Left colon (tissue), 2 donors: ENCODE measurements at regions not wholly inside any gene's neighbourhood (a gene's known extent, or its start where the extent isn't known, plus 50 kb on each side); places are given as distances from the start of the nearest gene placed in this dataset.

Source experiments
- ATAC-seq: fragments of 200-7000 bp; cut with Tn5 transposase; one replicate; pipeline ENCODE4 v1.9.1; 2020; ENCODE audit warnings: mild to moderate bottlenecking, moderate library complexity
- DNase-seq, 2 donors: peaks; one replicate each; pipeline ENCODE4 v3.0.0-alpha.2; 2020
- intact Hi-C, 2 donors: fragments of 100-400 bp; cut with DNase I in 1 of 2; cut with micrococcal nuclease in 1 of 2; formaldehyde crosslinking; loops; one replicate each; pipeline versions ENCODE4 v1.11.2 to v1.14.0; 2022; cut with DNase I, micrococcal nuclease
- donor health status: DM: no; HTN: no; CAD: no.
- donor health status: DM: yes; HTN: yes; CAD: no.

DNA sequence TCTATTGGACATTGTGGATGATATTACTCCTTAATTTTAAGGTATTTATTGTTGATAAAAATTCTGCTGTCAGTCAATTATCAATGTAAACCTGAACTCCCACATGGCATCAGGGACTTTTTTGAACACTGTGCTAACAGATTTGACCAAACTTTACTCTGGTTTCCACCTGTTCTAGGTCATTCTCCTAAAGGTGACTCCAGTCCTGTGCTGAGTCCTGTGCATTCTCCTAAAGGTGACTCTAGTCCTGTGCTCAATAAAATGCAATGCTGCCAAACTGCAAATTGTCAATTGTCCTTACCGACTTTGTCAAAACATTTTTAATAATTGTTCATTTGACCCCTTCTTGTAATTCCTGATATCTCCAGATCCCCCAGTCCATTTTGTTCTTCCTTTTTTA lies 408.4 kb upstream of the EPHA7 start:
- DNase-seq: no peak
- no peak for ATAC-seq
- intact Hi-C loops: no loop called here

GRCh38 chr6:93825950-93826349 lies 406.6 kb upstream of the EPHA7 start:
- ATAC-seq (no peak), DNase-seq (no peak)
- intact Hi-C loops: no loop called here

DNA sequence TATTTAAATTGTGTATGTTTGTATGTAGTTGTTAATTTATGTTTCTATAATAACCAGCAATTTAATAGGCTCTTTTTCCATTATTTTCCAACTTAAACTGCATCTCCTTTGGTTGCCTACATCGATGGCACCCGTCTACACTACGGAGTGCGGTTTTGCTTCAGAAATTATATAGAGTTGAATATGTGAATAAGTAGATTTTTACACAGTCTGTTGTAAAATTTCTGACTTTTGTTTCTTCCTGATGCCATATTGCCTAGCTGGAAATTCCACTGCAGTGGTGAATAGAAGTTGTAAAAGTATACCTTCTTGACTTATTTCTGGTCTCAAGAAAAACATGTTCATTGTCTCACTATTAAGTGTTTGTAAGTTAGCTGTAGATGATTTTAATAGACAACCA lies 404.1 kb upstream of the EPHA7 start:
- intact Hi-C loops: no loop called here
- ATAC-seq (no peak), DNase-seq (no peak)

DNA sequence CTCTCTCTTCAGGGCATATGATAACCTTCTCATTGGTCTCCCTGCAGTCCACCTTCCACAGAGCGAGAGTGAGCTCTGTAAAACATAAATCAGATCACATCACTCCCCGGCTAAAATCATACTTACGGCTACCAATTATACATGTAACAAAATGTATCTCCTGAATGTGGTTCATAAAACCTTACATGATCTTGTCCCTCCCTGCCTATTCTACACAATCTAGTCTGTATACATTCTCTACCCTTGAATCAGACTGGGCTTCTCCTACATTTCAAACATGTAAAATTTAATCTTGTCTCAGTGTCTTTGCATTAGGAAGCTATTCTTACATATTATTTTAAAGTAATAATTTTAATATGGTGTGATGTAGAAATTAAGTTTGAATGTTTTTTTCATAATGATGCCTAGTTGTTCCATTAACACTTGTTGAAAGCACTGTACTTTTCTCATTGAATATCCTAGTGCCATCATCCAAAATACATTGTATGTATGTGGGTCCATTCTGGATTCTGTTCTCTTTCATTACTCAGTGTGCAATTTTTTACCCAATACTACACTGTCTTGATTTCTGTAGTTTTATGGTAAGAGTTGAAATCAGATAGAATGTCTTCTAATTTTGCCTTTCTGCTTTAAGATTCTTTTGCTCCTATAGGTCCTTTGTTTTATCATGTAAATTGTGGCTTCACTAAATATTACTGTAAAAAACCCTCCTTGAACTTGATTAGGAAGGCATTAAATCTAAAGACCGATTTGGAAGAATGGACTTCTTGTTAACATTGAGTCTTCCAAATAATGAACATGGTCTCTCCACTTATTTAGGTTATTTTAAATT lies 403.3 kb upstream of the EPHA7 start:
- DNase-seq (no peak), ATAC-seq (no peak)
- intact Hi-C loops: no loop called here

GRCh38 chr6:93821953-93822352 lies 402.6 kb upstream of the EPHA7 start:
- no peak for DNase-seq
- intact Hi-C loops: no loop called here
- ATAC-seq: no peak

GRCh38 chr6:93820465-93821082 lies 401.2 kb upstream of the EPHA7 start:
- intact Hi-C loops: no loop called here
- no peak for ATAC-seq
- DNase-seq: no peak

DNA sequence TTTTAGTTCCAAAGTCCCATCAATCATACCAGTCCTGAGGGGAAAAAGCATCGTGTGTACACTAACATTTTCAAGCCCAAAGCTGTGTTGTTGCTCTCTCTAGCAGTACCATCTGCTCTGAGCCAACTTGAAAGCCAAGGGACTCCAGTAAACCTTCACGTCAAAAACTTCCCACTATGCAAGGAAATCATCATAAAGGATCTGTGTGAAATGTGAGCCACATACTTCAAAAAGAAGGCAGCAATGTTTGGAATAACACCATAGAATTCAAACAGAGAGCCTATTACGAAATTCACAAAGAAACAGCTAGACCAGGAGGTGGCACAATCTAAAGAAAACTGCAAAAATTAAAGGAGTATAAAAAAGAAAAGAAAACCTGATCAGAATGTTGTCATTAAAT lies 399.8 kb upstream of the EPHA7 start:
- no peak for ATAC-seq
- intact Hi-C loops: no loop called here

DNA sequence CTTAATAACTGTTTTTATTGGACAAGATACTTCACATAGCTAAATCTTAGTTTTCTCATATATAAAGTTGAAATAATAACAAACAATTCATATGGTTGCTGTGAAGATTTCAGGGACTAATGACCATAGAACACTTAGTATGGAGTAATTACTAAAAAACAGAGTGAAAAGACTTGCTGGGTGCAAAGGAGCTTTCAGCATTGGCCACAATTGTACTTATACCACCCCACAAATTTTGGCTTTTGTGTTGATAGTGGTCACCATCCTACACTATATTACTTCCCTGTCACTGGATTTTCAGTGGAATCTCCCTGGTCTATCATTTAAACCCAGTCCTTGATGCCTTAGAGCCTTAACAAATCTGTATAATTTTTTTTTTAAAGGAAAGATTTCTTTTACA lies 398.6 kb upstream of the EPHA7 start:
- DNase-seq (no peak), ATAC-seq (no peak)
- intact Hi-C loops: no loop called here

More for the DNA sequence above, 399.8 kb upstream of the EPHA7 start:
- DNase-seq: no peak

DNA sequence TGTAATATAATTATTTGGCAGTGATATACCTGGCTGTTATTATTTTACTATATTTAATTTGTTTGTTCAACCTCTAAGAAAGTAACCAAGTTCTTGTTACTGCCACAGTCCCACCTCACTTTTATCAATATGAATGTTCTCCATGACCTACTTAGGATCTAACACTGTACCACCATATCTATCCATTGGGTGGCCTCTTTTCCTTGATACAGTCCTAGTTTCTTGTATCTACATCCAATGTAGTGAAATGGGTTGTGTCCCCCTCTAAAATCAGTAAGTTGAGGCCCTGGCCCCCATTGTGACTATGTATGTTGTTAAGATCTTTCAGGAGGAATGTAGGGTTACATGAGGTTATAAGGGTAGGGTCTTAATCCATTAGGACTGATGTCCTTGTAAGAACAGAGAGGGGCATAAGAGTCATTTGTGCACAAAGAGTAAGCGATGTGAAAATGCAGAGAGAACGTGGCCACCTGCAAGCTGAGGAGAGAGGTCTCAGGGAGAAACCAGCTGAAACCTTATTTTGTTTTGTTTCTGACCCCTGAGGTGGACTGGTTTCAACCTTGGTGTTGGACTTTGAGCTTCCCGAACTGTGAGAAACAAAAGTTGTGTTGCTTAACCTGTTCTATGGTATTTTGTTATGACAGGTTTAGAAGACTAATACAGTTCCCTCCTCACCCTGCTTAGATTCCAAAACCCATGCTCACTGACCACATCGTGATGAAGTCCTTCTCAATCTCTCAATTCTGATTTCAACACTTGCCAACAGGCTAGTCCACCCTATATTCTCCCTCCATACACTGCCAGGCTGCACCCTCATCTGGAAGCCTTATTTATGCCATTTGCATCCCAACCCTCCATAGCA lies 387.3 kb upstream of the EPHA7 start:
- ATAC-seq: no peak
- no peak for DNase-seq
- intact Hi-C loops: no loop called here

DNA sequence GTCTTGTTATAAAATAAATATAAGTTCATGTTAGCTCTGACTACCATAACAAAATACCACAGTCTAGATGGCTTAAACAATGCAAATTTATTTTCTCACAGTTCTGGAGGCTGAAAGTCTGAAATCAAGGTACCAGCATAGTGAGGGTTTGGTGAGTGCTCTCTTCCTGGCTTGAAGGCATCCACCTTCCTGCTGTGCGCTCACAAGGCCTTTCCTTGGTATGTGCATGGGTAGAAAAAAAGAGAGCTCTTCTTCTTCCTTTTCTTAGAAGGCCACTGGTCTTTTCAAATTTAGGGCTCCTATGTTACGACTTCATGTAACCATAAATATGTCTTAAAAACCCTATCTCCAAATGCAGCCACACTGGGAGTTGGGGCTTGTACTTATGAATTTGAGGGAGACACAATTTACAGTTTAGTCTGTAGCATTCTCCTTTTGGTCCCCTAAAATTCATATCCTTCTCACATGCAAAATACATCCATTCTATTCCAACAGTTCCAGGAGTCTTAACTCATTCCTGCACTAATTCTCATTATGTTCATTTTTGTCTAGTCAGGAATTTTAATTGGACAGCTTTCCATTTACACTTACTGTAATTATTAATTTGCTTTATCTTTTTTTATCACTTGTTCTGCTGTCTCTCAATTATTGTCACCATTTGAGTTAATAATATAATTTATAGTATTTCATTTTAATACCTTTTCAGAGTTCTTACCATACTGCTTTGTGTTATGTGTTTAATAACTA lies 381.9 kb upstream of the EPHA7 start:
- intact Hi-C loops: no loop called here
- DNase-seq: no peak
- ATAC-seq: no peak

GRCh38 chr6:93799226-93799625 lies 379.9 kb upstream of the EPHA7 start:
- ATAC-seq (no peak), DNase-seq (no peak)
- intact Hi-C loops: no loop called here

GRCh38 chr6:93794166-93794565 lies 374.8 kb upstream of the EPHA7 start:
- no peak for ATAC-seq

GRCh38 chr6:93792746-93793145 lies 373.4 kb upstream of the EPHA7 start:
- ATAC-seq (no peak), DNase-seq (no peak)
- intact Hi-C loops: no loop called here

More at GRCh38 chr6:93794166-93794565, 374.8 kb upstream of the EPHA7 start:
- intact Hi-C loops: no loop called here
- no peak for DNase-seq

- intact Hi-C loops: no loop called here
- ATAC-seq: no peak
- DNase-seq: no peak
These were observed 371.6 kb upstream of the EPHA7 start for GRCh38 chr6:93790981-93791380.

DNA sequence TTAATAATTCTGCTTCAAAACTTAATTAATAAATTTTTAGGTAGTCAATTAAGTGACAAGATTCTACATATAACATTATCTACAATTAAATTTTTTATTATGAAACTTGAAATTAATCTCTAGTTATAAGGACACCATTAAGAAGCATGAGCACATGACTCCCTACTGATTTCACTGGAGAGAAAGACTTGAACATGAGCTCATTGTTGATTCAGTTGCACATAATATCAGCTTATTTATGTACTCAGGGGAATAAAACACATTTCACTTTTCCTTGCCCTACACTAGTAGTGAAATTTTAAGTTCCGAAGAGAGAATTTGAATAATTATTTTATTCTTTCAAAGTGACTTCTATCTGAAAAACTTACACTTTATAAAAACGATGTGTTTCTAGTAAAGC lies 370.2 kb upstream of the EPHA7 start:
- DNase-seq (no peak), ATAC-seq (no peak)
- intact Hi-C loops: no loop called here

- DNase-seq: no peak
- intact Hi-C loops: no loop called here
- ATAC-seq: no peak
These were observed 368.5 kb upstream of the EPHA7 start for GRCh38 chr6:93787841-93788240.

DNA sequence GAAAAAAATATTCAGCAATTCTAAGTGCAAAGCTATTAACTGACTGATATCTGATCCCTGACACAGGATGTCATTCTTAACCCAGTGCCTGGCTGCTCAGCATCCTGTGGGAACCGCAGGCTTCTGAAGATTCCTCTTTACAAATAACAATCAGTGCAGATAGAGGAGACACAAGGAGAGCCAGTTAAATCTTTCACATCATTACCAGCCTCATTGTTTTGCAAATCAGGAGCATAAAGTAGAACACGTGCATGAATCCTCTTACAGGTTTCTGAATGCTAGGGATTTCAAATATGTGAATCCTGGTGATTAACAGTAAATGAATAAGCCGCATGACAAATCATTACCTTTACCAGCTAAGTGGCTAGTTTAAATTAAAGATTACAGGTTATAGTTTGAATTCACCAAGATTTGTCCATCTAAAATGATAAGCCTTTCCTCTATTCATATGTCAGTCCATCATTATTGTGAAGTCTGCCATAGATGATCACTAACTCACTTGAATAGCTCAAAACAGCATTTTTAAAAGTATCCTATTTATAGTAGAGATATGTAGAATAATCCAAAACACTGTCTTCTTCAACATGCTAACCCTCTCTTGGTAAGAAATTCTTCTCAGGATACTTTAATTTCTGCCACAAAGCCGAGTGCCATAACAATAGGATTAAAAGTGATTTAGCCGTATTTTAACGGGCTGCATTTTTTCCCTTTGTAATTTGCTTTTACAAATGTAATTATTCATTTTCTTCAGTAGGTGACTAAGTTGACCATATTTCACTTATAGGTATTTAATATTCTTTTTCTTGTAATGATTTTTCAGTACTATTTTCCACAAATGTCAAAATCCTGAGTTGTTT lies 367.3 kb upstream of the EPHA7 start:
- intact Hi-C loops: no loop called here
- no peak for DNase-seq
- no peak for ATAC-seq

GRCh38 chr6:93785694-93786030 lies 366.3 kb upstream of the EPHA7 start:
- DNase-seq (no peak), ATAC-seq (no peak)
- intact Hi-C loops: no loop called here
